HepG2 (cell line): ENCODE measurements at regions not wholly inside any gene's neighbourhood (a gene's known extent, or its start where the extent isn't known, plus 50 kb on each side); places are given as distances from the start of the nearest gene placed in this dataset.
A peak's percentile ranks its signal among the peaks of the same experiment; 100 is the strongest.

Experiments used
- ATAC-seq: fragments of 200-7000 bp; cut with Tn5 transposase; 3 replicates; pipeline ENCODE4 v1.9.1; 2020; ENCODE audit warnings: mild to moderate bottlenecking, moderate library complexity
- BruUV-seq: library from RNA; stranded (reverse); fragments of 400-500 nt; replicated peaks from 2 replicates; lab custom pipeline; 2021; lab: Mats Ljungman, UMichigan
- CTCF ChIA-PET: fragments of 300-600 bp; formaldehyde crosslinking; extraction: SDS; loops from one replicate; lab custom pipeline; 2021; ENCODE audit warnings: low total read pairs, inconsistent platforms, low intra/inter-chr PET ratio; lab: Yijun Ruan, JAX
- POLR2A ChIA-PET: fragments of 350-600 bp; sonication (Branson Sonifier 250); formaldehyde crosslinking; loops from one replicate; lab custom pipeline; 2020; ENCODE audit warnings: antibody characterized with exemption, inconsistent platforms; lab: Yijun Ruan, JAX
- DNase-seq: peaks from one replicate; pipeline ENCODE4 v3.0.0-alpha.2; 2015; ENCODE audit warnings: low spot score
- FAIRE-seq: peaks from 3 replicates; lab custom pipeline; 2011; peaks lifted over from hg19 to GRCh38; lab: Jason Lieb, UNC
- H2AFZ ChIP-seq: one replicate; pipeline ENCODE4 v1.6.1; 2011; ENCODE audit warnings: low read length, inconsistent platforms
- H3K27ac ChIP-seq: fragments of 300-600 bp; 3 replicates; pipeline ENCODE4 v1.8.0; 2011; ENCODE audit warnings: mixed run types, mild to moderate bottlenecking, mixed read lengths, low read length, inconsistent platforms; ENCODE audit not compliant: insufficient read depth; ENCODE audit errors: extremely low read length
- H3K27me3 ChIP-seq, 2 experiments: fragments of 200-600 bp in 1 of 2; 2 replicates in 1 of 2; 3 replicates in 1 of 2; pipeline versions ENCODE4 v1.6.0 to v1.8.0; 2011; ENCODE audit warnings: low read length in 2 of 2, mild to moderate bottlenecking in 2 of 2, moderate library complexity in 2 of 2, inconsistent platforms in 1 of 2; ENCODE audit not compliant: insufficient read depth in 2 of 2, control insufficient read depth in 1 of 2
- H3K36me3 ChIP-seq, 2 experiments: fragments of 200-600 bp in 1 of 2; replicated peaks in 1 of 2; 2 replicates in 1 of 2; 3 replicates in 1 of 2; pipeline versions ENCODE4 v1.5.1 to v1.8.0; 2011; ENCODE audit warnings: low read length in 2 of 2, inconsistent platforms in 1 of 2; ENCODE audit not compliant: insufficient read depth in 2 of 2, control insufficient read depth in 1 of 2
- H3K4me1 ChIP-seq: 2 replicates; pipeline ENCODE4 v1.5.1; 2012; ENCODE audit warnings: low read length, inconsistent platforms; ENCODE audit not compliant: insufficient read depth
- H3K4me2 ChIP-seq: 2 replicates; pipeline ENCODE4 v1.6.0; 2011; ENCODE audit warnings: low read depth, low read length, inconsistent platforms
- H3K4me3 ChIP-seq, 3 experiments: fragments of 200-600 bp in 1 of 3; sonication (generic), shearing (Covaris generic) in 1 of 3; replicated peaks in 1 of 3; 2 replicates each; pipeline ENCODE4 v1.5.1; 2011 to 2016; ENCODE audit warnings: low read length in 3 of 3, inconsistent platforms in 2 of 3, low read depth in 2 of 3, mild to moderate bottlenecking in 2 of 3, control low read depth in 1 of 3, mixed read lengths in 1 of 3; ENCODE audit not compliant: insufficient read depth in 1 of 3
- H3K79me2 ChIP-seq: one replicate; pipeline ENCODE4 v1.6.1; 2011; ENCODE audit warnings: low read length, inconsistent platforms; ENCODE audit not compliant: insufficient read depth
- H3K9ac ChIP-seq: 2 replicates; pipeline ENCODE4 v1.6.0; 2011; ENCODE audit warnings: mild to moderate bottlenecking, low read depth, low read length, inconsistent platforms; ENCODE audit not compliant: insufficient read depth
- H3K9me3 ChIP-seq: 2 replicates; pipeline ENCODE4 v1.5.1; 2012; ENCODE audit warnings: mild to moderate bottlenecking, low read length
- H4K20me1 ChIP-seq: 2 replicates; pipeline ENCODE4 v1.6.0; 2011; ENCODE audit warnings: inconsistent platforms, mild to moderate bottlenecking, low read length, moderate library complexity; ENCODE audit not compliant: insufficient read depth
- ATRX ChIP-seq: sonication (generic); formaldehyde crosslinking; IDR thresholded peaks from 2 replicates; pipeline ENCODE4 v1.4.0; 2020; ENCODE audit warnings: missing genetic modification reagents, borderline replicate concordance
- HOXA3 ChIP-seq: sonication (generic); formaldehyde crosslinking; IDR thresholded peaks from 2 replicates; pipeline ENCODE4 v1.5.0; 2020; ENCODE audit warnings: missing genetic modification reagents
- KLF13 ChIP-seq: sonication (generic); formaldehyde crosslinking; IDR thresholded peaks from 2 replicates; pipeline ENCODE4 v1.4.0; 2020; ENCODE audit warnings: mild to moderate bottlenecking, missing genetic modification reagents
- POLR2AphosphoS2 ChIP-seq: IDR thresholded peaks from 2 replicates; pipeline ENCODE4 v1.6.1; 2011; ENCODE audit warnings: low read depth, low read length, improper control_type of control experiment
- RBM22 ChIP-seq: fragments of 200-400 bp; formaldehyde crosslinking; optimal IDR thresholded peaks from 2 replicates; pipeline ENCODE3; 2017; ENCODE audit warnings: mild to moderate bottlenecking, low read length, moderate library complexity
- TMF1 ChIP-seq: sonication (generic); formaldehyde crosslinking; IDR thresholded peaks from 2 replicates; pipeline ENCODE4 v1.8.1; 2022; ENCODE audit warnings: low read depth, missing genetic modification reagents
- ZBTB20 ChIP-seq: sonication (generic); formaldehyde crosslinking; IDR thresholded peaks from 2 replicates; pipeline ENCODE4 v1.8.1; 2023; ENCODE audit warnings: missing genetic modification reagents, low read depth, mild to moderate bottlenecking, borderline replicate concordance
- ZFX ChIP-seq: sonication (generic); formaldehyde crosslinking; IDR thresholded peaks from 2 replicates; pipeline ENCODE4 v1.4.0; 2020; ENCODE audit warnings: mild to moderate bottlenecking, low read depth, missing genetic modification reagents, moderate library complexity
- ZNF543 ChIP-seq: sonication (generic); formaldehyde crosslinking; IDR thresholded peaks from 2 replicates; pipeline ENCODE4 v1.4.0; 2020; ENCODE audit warnings: mild to moderate bottlenecking, missing genetic modification reagents
- WGBS: methylation state at CpG from one replicate; pipeline ENCODE4 v1.1.6; 2017; ENCODE audit warnings: low lambda C conversion rate; 5-methylcytosine and 5-hydroxymethylcytosine counted together
- in situ Hi-C: cut with HindIII; loops from 2 replicates; pipeline ENCODE4 v1.10.0; 2017; ENCODE audit warnings: low pct_unique_long_range_greater_than_20kb; ENCODE audit not compliant: extremely low pct_ligation_motif_present
- intact Hi-C: fragments of 100-400 bp; cut with micrococcal nuclease; formaldehyde crosslinking; loops from one replicate; pipeline ENCODE4 v1.10.0; 2022; ENCODE audit not compliant: unreplicated experiment
- TF ChIP-seq, protein P1 (sequence below): sonication (generic); formaldehyde crosslinking; IDR thresholded peaks from 2 replicates; pipeline ENCODE4 v1.4.0; 2020; ENCODE audit warnings: missing genetic modification reagents, borderline replicate concordance

DNA sequence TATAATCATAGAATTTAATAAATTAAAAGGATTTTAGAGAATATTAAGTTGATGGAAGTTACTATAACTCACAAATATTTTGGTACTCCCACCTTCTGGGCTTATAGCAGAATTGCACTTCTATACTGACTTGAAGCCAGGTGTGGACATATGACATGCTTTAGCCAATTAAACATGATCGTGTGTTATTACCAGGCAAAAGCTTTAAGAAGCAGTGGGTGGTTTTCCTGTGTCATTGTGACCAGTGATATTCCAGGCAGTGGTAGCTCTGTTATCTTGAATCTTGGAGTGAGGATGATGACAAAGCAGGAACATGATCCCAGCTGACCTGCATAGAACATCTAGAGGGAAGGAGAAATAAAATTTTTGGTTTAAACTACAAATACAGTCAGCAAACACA is 370.9 kb upstream of the ZEB2 start:
- POLR2A ChIA-PET = no interaction called here
- no peak for FAIRE-seq
- intact Hi-C loops = loop anchor here (5.0 kb wide), 1 partner anchor 729 kb away; no protein-coding TSS in a partner anchor

DNA sequence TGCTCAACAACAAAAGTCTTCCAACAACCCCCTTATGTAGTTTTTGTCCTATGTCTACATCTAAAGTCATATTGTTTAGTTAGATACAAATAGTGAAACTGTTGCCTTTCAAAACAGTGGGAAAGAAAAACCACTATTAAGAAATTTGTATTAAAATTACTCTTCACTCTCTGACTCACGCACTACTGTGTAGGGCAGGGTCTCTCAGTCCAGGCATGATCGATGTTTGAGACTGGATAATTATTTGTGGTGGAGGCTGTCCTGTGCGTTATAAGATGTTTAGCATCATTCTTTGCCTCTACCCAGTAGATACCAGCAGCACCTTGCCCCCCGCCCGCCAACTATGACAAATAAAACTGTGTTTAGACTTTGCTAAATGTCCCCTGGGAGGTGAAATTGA is 369.4 kb upstream of the ZEB2 start:
- Histone ChIP-seq H3K4me2 (no peak overlapping the region), H3K4me1 (no peaks in the 10 kb centered on the region), H3K9me3 (no peaks in the 10 kb centered on the region), H2AFZ (no peak overlapping the region), H3K36me3 (no peaks in the 10 kb centered on the region), H3K79me2 (no peaks in the 10 kb centered on the region), H3K27ac (no peak overlapping the region), H3K9ac (no peak overlapping the region), H4K20me1 (no peaks in the 10 kb centered on the region), H3K27me3 (no peaks in the 10 kb centered on the region), H3K4me3 (no peak overlapping the region)
- DNase-seq = no peak
- ChIA-PET CTCF (no interaction called here), POLR2A (no interaction called here)
- no peak for FAIRE-seq
- no TSS peak for BruUV-seq
- in situ Hi-C loops (no loop called here), intact Hi-C loops (no loop called here)
- ATAC-seq = no peak
- WGBS = 4% methylated on average over 5 of the region's 5 CpGs
- TF ChIP-seq, protein P1, sequence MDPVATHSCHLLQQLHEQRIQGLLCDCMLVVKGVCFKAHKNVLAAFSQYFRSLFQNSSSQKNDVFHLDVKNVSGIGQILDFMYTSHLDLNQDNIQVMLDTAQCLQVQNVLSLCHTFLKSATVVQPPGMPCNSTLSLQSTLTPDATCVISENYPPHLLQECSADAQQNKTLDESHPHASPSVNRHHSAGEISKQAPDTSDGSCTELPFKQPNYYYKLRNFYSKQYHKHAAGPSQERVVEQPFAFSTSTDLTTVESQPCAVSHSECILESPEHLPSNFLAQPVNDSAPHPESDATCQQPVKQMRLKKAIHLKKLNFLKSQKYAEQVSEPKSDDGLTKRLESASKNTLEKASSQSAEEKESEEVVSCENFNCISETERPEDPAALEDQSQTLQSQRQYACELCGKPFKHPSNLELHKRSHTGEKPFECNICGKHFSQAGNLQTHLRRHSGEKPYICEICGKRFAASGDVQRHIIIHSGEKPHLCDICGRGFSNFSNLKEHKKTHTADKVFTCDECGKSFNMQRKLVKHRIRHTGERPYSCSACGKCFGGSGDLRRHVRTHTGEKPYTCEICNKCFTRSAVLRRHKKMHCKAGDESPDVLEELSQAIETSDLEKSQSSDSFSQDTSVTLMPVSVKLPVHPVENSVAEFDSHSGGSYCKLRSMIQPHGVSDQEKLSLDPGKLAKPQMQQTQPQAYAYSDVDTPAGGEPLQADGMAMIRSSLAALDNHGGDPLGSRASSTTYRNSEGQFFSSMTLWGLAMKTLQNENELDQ (CRISPR knock-in tag) = no peak
- no peak for TF ChIP-seq ATRX (CRISPR knock-in tag)
- TF ChIP-seq ZBTB20 (CRISPR knock-in tag) = no peak
- no peak for TF ChIP-seq TMF1 (CRISPR knock-in tag)
- TF ChIP-seq HOXA3 (CRISPR knock-in tag) = no peak
- no peak for TF ChIP-seq POLR2AphosphoS2
- TF ChIP-seq RBM22 = no peak

More for the DNA sequence above, 370.9 kb upstream of the ZEB2 start:
- no TSS peak for BruUV-seq
- no peak overlapping the region for H3K9ac ChIP-seq
- no peaks in the 10 kb centered on the region for H3K36me3 ChIP-seq
- no peaks in the 10 kb centered on the region for H4K20me1 ChIP-seq
- H3K27ac ChIP-seq = no peak overlapping the region
- in situ Hi-C loops = no loop called here
- ATAC-seq = peak; percentile 39; the same call in 1 of the 3 replicates
- H3K4me3 ChIP-seq = no peak overlapping the region
- H3K4me2 ChIP-seq = no peak overlapping the region
- 4% methylated on average over 1 of the region's 1 CpG for WGBS
- TF ChIP-seq ZNF543 (CRISPR knock-in tag) (no peak), KLF13 (CRISPR knock-in tag) (no peak), ZFX (CRISPR knock-in tag) (no peak)
- H3K79me2 ChIP-seq = no peaks in the 10 kb centered on the region
- no peaks in the 10 kb centered on the region for H3K27me3 ChIP-seq
- CTCF ChIA-PET = no interaction called here
- H2AFZ ChIP-seq = no peak overlapping the region
- H3K9me3 ChIP-seq = no peaks in the 10 kb centered on the region
- H3K4me1 ChIP-seq = no peaks in the 10 kb centered on the region
- no peak for DNase-seq
